Ishikawa (cell line): ENCODE measurements at regions not wholly inside any gene's neighbourhood (a gene's known extent, or its start where the extent isn't known, plus 50 kb on each side); places are given as distances from the start of the nearest gene placed in this dataset.

Source experiments
- CEBPB ChIP-seq: IDR thresholded peaks from 2 replicates; pipeline ENCODE4 v1.6.1; 2012
- CREB1 ChIP-seq: IDR thresholded peaks from 2 replicates; pipeline ENCODE4 v1.6.1; 2012; ENCODE audit warnings: low read depth
- EGR1 ChIP-seq: IDR thresholded peaks from 2 replicates; pipeline ENCODE4 v1.6.1; 2012
- EP300 ChIP-seq: IDR thresholded peaks from 2 replicates; pipeline ENCODE4 v1.6.1; 2012; ENCODE audit warnings: borderline replicate concordance
- FOXM1 ChIP-seq: IDR thresholded peaks from 2 replicates; pipeline ENCODE4 v1.6.1; 2012; ENCODE audit warnings: low read depth, borderline replicate concordance
- NFIC ChIP-seq: IDR thresholded peaks from 2 replicates; pipeline ENCODE4 v1.6.1; 2012
- RAD21 ChIP-seq: IDR thresholded peaks from 2 replicates; pipeline ENCODE4 v1.6.1; 2012; ENCODE audit warnings: low read depth
- TAF1 ChIP-seq: IDR thresholded peaks from 2 replicates; pipeline ENCODE4 v1.6.1; 2012; ENCODE audit warnings: low read depth, mild to moderate bottlenecking
- TCF12 ChIP-seq: IDR thresholded peaks from 2 replicates; pipeline ENCODE4 v1.6.1; 2012; ENCODE audit warnings: low read depth
- TEAD4 ChIP-seq: IDR thresholded peaks from 2 replicates; pipeline ENCODE4 v1.6.1; 2012
- YY1 ChIP-seq: IDR thresholded peaks from 2 replicates; pipeline ENCODE4 v1.6.1; 2012; ENCODE audit warnings: low read depth
- ZBTB7A ChIP-seq: IDR thresholded peaks from 2 replicates; pipeline ENCODE4 v1.6.1; 2012; ENCODE audit warnings: low read depth
- TF ChIP-seq, protein P1 (sequence below): IDR thresholded peaks from 2 replicates; pipeline ENCODE4 v1.6.1; 2012; ENCODE audit warnings: low read depth, mild to moderate bottlenecking
- TF ChIP-seq, protein P2 (sequence below): IDR thresholded peaks from 2 replicates; pipeline ENCODE4 v1.6.1; 2012
- TF ChIP-seq, protein P3 (sequence below): IDR thresholded peaks from 2 replicates; pipeline ENCODE4 v1.6.1; 2012

DNA sequence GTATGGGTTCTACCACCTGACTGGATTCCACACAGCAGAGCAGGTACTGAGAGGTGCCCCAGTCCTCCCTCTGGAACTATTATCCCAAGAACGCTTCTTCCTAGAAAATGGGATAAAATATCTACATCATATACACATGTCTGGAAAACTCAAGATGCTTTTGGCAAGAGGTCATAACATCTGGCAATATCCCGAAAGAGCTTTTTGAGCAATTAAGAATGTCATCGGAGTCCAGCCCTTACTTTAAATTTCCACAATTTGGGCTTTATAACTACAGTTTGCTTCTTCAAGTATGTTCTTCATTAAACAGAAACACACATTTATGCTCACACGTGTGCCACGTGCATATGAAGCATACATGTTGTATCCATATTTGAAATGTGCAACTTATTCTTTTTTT is 365.9 kb upstream of the THBS1 start:
- no peak for TF ChIP-seq CEBPB
- TF ChIP-seq TEAD4: no peak
- TF ChIP-seq, protein P1, sequence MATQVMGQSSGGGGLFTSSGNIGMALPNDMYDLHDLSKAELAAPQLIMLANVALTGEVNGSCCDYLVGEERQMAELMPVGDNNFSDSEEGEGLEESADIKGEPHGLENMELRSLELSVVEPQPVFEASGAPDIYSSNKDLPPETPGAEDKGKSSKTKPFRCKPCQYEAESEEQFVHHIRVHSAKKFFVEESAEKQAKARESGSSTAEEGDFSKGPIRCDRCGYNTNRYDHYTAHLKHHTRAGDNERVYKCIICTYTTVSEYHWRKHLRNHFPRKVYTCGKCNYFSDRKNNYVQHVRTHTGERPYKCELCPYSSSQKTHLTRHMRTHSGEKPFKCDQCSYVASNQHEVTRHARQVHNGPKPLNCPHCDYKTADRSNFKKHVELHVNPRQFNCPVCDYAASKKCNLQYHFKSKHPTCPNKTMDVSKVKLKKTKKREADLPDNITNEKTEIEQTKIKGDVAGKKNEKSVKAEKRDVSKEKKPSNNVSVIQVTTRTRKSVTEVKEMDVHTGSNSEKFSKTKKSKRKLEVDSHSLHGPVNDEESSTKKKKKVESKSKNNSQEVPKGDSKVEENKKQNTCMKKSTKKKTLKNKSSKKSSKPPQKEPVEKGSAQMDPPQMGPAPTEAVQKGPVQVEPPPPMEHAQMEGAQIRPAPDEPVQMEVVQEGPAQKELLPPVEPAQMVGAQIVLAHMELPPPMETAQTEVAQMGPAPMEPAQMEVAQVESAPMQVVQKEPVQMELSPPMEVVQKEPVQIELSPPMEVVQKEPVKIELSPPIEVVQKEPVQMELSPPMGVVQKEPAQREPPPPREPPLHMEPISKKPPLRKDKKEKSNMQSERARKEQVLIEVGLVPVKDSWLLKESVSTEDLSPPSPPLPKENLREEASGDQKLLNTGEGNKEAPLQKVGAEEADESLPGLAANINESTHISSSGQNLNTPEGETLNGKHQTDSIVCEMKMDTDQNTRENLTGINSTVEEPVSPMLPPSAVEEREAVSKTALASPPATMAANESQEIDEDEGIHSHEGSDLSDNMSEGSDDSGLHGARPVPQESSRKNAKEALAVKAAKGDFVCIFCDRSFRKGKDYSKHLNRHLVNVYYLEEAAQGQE: no peak
- TF ChIP-seq NFIC: no peak
- no peak for TF ChIP-seq EP300
- no peak for TF ChIP-seq CREB1
- no peak for TF ChIP-seq TAF1
- TF ChIP-seq ZBTB7A: no peak
- TF ChIP-seq, protein P2, sequence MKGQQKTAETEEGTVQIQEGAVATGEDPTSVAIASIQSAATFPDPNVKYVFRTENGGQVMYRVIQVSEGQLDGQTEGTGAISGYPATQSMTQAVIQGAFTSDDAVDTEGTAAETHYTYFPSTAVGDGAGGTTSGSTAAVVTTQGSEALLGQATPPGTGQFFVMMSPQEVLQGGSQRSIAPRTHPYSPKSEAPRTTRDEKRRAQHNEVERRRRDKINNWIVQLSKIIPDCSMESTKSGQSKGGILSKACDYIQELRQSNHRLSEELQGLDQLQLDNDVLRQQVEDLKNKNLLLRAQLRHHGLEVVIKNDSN: no peak
- TF ChIP-seq FOXM1: no peak
- no peak for TF ChIP-seq EGR1
- TF ChIP-seq TCF12: no peak
- TF ChIP-seq RAD21: no peak
- TF ChIP-seq, protein P3, sequence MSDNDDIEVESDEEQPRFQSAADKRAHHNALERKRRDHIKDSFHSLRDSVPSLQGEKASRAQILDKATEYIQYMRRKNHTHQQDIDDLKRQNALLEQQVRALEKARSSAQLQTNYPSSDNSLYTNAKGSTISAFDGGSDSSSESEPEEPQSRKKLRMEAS: no peak
- no peak for TF ChIP-seq YY1

DNA sequence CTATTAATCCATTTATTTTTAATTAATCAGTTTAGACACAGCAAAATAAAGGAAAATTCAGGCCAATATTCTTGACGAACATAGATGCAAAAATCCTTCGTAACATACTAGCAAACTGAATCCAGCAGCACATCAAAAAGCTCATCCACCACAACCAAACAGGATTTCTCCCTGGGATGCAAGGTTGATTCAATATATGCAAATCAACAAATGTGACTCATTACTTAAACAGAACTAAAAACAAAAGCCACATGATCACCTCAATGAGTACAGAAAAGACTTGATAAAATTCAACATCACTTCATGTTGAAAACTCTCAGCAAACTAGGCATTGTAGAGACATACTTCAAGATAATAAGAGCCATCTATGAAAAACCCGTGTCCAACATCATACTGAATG is 364.1 kb upstream of the THBS1 start:
- TF ChIP-seq RAD21 (no peak), CREB1 (no peak), YY1 (no peak), NFIC (no peak), FOXM1 (no peak), CEBPB (no peak), TEAD4 (no peak), TCF12 (no peak), ZBTB7A (no peak), EGR1 (no peak), EP300 (no peak)
- TF ChIP-seq, protein P3: no peak
- TF ChIP-seq, protein P1: no peak

DNA sequence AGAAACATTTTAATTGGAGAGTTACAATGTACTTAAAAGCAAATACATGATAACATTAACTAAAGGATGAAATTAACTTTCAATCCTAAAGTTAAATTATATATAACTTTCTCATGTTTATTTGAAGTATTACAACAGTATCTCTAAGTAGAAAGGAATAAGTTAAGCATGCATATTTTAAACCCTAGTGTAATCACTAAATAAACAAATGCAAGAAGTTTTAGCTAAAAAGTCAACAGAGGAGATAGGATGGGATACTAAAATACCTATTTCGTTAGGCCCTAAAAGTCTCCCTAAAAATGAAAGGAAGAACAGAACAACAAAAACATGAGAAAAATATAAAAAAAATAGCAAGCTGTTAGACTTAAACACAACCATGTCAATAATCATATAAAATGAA is 361.3 kb upstream of the THBS1 start:
- TF ChIP-seq, protein P2: no peak
- TF ChIP-seq CREB1: no peak
- no peak for TF ChIP-seq YY1
- no peak for TF ChIP-seq TAF1
- TF ChIP-seq ZBTB7A: no peak
- TF ChIP-seq TCF12: no peak
- TF ChIP-seq EGR1: no peak

DNA sequence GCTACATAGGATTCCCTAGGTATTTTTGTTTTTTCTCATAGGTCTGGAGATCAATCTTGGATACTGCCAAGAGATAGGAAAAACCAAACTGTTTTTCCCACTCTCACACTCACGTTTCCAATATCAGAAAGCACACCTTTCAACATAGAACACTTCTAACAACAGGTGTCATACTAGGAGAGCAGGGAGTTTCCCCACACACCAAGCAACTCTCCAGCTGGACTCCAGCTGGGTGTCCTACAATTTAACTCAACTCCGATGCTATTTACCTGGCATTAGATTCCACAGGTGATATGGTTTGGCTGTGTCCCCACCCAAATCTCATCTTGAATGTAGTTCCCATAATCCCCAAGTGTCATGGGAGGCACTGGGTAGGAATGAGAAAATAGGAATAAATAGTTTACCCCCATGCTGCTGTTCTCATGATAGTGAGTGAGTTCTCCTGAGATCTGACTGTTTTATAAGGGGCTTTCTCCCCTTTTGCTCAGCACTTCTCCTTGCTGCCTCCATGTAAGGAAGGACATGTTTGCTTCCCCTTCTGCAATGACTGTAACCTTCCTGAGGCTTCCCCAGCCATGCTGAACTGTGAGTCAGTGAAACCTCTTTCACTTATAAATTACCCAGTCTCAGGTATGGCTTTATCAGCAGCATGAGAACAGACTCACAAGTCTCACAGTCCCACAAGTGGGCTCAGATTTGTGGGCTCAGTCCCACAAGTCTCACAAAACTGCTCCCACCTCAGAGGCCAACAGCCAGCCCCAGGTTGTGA is 354.5 kb upstream of the THBS1 start:
- TF ChIP-seq, protein P2: no peak
- TF ChIP-seq, protein P1: no peak
- TF ChIP-seq TCF12 (no peak), ZBTB7A (no peak), FOXM1 (no peak), CREB1 (no peak), EGR1 (no peak), EP300 (no peak), TEAD4 (no peak), YY1 (no peak), CEBPB (no peak), NFIC (no peak), RAD21 (no peak), TAF1 (no peak)
- TF ChIP-seq, protein P3: no peak
